ENCODE measurements at regions not wholly inside any gene's neighbourhood (a gene's known extent, or its start where the extent isn't known, plus 50 kb on each side); places are given as distances from the start of the nearest gene placed in this dataset.

- TF ChIP-seq CTCF (IDR thresholded peaks at IDR 0.05), result no peak
- TF ChIP-seq POLR2A (IDR thresholded peaks at IDR 0.05), result no peak
These were observed 130.9 kb upstream of the MBL2 start for GRCh38 chr10:52903397-52903938.

Data from heart left ventricle (tissue), 13 donors.